ENCODE measurements at regions not wholly inside any gene's neighbourhood (a gene's known extent, or its start where the extent isn't known, plus 50 kb on each side); places are given as distances from the start of the nearest gene placed in this dataset.

- Histone ChIP-seq H3K27me3 (ENCODE audit: insufficient read depth, low read length) (no peaks in the 10 kb centered on the region), H3K4me2 (ENCODE audit: insufficient read depth, insufficient read length, low read length) (no peak overlapping the region), H2BK120ac (ENCODE audit: low read depth, low read length, poor library complexity, severe bottlenecking) (no peak overlapping the region), H4K91ac (ENCODE audit: insufficient read length, low read depth, low read length) (no peak overlapping the region), H2BK12ac (ENCODE audit: insufficient read length, low read depth, low read length) (no peak overlapping the region), H3K27ac (ENCODE audit: insufficient read length, low read depth, low read length) (no peak overlapping the region), H3K9me3 (ENCODE audit: control insufficient read depth, low read depth, low read length) (no peaks in the 10 kb centered on the region), H2AK5ac (ENCODE audit: insufficient read length, low read length) (no peak overlapping the region), H3K56ac (ENCODE audit: insufficient read length, low read depth, low read length) (no peak overlapping the region), H2BK15ac (ENCODE audit: low read depth, low read length) (no peak overlapping the region), H2BK20ac (ENCODE audit: low read depth, low read length, poor library complexity, severe bottlenecking) (no peak overlapping the region), H3K9ac (ENCODE audit: extremely low read depth, insufficient read length, low read length) (no peak overlapping the region), H2AFZ (ENCODE audit: low read length) (no peak overlapping the region), H3K18ac (ENCODE audit: insufficient read length, low read depth, low read length) (no peak overlapping the region), H3T11ph (ENCODE audit: low read length) (no peak overlapping the region), H3K79me2 (ENCODE audit: insufficient read depth, low read length) (no peaks in the 10 kb centered on the region), H3K23me2 (ENCODE audit: insufficient read length, low read depth, low read length, poor library complexity, severe bottlenecking) (no peaks in the 10 kb centered on the region), H2BK5ac (ENCODE audit: insufficient read length, low read length) (no peak overlapping the region), H3K23ac (ENCODE audit: insufficient read length, low read depth, low read length) (no peak overlapping the region), H3K79me1 (ENCODE audit: insufficient read depth, low read depth, low read length, poor library complexity, severe bottlenecking) (no peaks in the 10 kb centered on the region), H3K4me1 (ENCODE audit: insufficient read depth, low read length) (no peaks in the 10 kb centered on the region), H3K4ac (ENCODE audit: low read depth, low read length) (no peak overlapping the region), H4K8ac (replicated peaks; ENCODE audit: insufficient read length, low read depth, low read length) (no peak overlapping the region), H4K20me1 (ENCODE audit: control insufficient read depth, insufficient read depth, insufficient read length) (no peaks in the 10 kb centered on the region), H4K5ac (ENCODE audit: insufficient read length, low read depth, low read length) (no peak overlapping the region), H3K14ac (ENCODE audit: insufficient read depth, low read length) (no peak overlapping the region)
- DNase-seq, result no peak
- Mint-ChIP-seq H3K9me3 (no peaks in the 10 kb centered on the region), H3K4me1 (no peaks in the 10 kb centered on the region), H3K27ac (no peak overlapping the region), H3K27me3 (ENCODE audit: low read depth) (no peaks in the 10 kb centered on the region), H3K36me3 (ENCODE audit: insufficient read depth in 1 of 3, low read depth in 3 of 3) (no peaks in the 10 kb centered on the region), H3K4me3 (no peak overlapping the region)
- no peak for TF ChIP-seq CTCF (conservative IDR thresholded peaks at IDR 0.05)
- WGBS (ENCODE audit: extremely low coverage, insufficient read length, low lambda C conversion rate), result no CpG with 5 or more reads among the region's 3 CpGs
These were observed 356.0 kb upstream of the KYNU start for GRCh38 chr2:142521492-142521891.

Measured in H9 (cell line).